ENCODE measurements at regions not wholly inside any gene's neighbourhood (a gene's known extent, or its start where the extent isn't known, plus 50 kb on each side); places are given as distances from the start of the nearest gene placed in this dataset.

DNA sequence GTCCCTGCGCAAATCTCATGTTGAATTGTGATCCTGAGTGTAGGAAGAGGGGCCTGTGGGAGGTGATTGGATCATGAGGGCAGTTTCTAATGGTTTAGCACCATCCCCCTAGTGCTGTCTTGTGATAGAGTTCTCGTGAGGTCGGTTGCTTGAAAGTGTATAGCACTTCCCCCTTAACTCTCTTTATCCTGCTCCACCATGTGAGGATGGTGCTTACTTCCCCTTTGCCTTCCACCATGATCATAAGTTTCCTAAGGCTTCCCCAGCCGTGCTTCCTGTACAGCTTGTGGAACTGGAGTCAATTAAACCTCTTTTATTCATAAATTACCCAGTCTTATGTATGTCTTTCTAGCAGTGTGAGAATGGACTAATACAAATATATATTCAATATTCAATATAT is 303.7 kb upstream of the SEL1L start:
- no peak for DNase-seq (ENCODE audit: low spot score)

DNA sequence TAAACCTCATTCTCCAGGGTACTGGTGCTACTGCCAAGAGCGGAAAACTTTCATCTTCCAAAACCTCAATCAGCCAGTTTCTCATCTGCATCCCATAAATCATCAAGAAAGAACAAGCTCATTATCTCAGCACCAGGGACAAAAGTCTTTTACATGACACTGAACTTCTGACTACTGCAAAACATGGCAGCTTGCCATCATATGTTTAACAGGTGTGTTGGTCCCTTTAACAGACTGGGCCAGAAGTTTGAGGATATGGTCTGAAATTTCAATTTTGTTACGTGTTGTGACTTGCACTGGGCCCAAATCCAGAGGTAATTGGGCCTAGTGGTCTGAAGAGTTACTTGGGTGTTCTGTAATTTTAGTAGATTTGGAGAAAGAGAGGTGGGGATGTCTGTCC is 305.4 kb upstream of the SEL1L start:
- no peak for DNase-seq (ENCODE audit: low spot score)

DNA sequence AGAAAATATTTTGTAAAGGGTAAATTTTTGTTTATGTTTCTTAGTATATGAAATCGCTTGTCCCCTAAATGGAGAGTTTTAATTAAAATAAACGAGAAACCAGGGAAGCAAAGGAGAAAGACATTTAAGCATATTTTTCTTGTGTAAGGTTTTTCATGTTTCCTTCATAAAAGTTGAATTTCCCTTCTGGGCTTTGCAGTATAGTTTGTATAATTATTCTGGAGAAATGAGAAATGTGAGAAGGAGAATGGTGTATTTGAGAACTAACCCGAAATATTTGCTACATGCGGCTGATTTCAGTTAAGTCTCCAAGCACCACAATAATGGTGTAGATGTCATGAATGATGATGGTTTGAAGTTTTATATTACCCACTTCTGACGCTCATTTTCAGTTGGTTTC is 307.7 kb upstream of the SEL1L start:
- no peak for DNase-seq (ENCODE audit: low spot score)

DNA sequence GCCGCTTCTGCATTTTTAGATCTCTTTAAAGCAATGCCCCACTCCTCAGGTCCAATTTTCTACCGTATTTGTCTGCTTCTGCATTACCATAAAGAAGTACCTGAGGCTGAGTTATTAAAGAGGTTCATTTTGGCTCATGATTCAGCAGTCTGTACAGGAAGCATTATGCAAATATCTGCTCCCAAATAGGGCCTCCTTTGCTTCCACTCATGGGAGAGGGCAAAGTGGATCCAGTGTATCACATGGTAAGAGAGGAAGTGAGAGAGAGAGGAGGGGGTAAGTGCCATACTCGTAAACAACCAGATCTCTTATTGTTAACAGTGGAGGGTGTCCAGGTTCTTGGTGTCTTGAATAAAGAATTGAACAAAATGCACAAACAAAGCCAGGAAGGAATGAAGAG is 316.1 kb upstream of the SEL1L start:
- DNase-seq (ENCODE audit: low spot score): no peak

DNA sequence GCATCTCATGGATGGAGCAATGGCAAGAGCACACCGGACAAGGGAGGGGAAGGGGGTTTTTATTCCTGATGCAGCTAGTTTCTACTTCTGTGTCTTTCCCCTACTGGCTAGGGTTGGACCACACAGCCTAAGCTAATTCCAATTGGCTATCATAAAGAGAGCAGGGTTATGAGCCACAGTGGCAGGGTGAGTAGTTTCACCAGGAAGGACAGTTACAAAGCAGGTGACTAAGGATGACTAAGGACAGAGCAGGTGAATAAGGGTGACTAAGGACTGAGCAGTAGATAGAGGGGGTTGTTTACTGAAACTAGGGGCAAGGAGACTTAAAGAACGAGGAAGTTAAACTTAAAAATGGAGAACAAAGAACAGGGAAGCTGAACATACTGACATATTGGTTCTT is 321.4 kb upstream of the SEL1L start:
- DNase-seq (ENCODE audit: low spot score): no peak

DNA sequence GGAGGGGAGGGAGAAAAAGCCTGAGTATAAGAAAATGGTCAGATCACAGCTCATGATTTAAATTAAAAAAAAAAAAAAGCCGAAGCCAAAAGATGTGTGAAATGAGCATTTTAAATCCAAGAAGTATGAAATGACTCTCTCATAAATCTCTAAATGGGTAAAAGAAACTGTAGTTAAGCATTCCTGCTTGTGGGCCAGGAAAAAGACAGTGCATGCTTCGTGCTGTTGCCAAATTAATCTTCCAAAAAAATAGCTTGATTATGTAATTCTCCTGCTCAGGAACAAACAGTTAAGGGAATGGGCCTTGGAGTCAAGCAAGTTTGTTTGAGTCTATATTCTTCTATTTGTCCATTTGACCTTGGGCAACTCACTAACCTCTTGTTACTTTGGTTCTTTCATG is 325.4 kb upstream of the SEL1L start:
- no peak for DNase-seq (ENCODE audit: low spot score)

DNA sequence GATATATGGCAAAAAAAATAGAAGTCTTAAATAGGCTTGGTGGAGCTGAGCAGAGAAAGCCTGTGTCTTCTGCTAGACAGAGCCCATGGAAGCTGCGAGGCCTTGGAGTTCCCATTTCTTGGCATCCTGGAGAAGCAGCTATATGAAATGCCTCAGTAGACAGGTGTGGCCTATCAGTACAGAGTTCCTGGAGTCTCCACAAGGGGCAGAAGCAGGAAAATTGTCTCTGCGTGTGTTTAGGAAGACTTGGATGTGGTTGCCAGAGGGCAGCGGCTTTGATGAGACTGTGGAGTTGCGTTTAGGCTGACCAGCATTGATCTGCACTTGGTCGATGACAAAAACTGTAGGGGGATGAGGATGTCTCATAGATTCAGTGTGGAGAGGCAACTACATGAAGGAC is 334.5 kb upstream of the SEL1L start:
- no peak for DNase-seq (ENCODE audit: low spot score)

DNA sequence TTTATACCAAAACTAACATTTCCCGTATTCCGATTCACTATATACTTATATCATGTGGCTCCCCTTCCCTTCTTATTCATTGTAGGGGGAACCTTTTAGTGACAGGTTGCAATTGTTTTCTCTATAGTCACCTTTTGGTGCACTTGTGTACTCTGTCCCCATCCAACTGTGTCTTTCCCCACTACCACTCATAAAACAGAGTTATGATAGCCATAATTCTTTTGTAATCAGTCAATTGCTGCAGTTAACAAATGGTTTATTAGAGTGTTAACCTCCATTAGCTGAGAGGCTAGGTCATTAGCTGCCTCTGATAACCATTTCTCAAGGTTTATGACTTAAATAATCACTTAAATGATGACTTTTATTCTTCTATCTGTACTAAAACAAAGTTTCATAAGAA is 338.1 kb upstream of the SEL1L start:
- no peak for DNase-seq (ENCODE audit: low spot score)

DNA sequence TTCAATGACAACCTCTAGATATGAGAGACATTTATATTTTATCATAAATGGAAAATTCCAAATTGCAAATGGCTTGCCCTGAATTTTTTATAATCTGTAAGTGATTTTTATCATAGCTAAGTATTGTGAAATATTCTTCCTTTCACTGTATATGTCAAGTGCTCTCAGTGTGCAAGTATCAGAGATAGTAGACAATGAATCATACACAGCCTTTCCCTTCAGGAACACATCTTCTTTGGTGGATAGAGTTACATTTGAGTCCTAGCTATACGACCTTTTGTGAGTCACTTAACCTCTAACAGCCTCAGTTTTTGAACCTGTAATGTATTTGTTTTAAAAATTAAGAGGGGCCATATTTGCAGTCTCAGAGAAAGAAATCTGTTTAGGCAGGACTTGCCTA is 350.7 kb upstream of the SEL1L start:
- DNase-seq (ENCODE audit: low spot score): no peak

DNA sequence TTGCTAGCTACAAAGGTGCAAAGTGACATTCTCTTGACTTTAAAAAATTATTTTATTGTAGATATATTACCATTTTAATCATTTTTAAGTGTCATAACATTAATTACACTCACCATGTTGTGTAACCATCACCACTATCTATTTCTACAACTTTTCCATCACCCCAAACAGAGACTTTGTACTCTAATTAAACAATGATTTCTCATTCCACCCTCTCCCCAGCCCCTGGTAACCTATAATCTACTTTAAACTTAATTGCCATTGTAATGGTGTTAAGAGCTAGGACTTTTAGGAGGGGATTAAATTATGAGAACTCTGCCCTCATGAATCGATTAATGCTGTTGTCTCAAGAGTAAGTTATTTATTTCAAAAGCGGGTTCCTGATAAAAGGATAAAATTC is 352.9 kb upstream of the SEL1L start:
- no peak for DNase-seq (ENCODE audit: low spot score)

DNA sequence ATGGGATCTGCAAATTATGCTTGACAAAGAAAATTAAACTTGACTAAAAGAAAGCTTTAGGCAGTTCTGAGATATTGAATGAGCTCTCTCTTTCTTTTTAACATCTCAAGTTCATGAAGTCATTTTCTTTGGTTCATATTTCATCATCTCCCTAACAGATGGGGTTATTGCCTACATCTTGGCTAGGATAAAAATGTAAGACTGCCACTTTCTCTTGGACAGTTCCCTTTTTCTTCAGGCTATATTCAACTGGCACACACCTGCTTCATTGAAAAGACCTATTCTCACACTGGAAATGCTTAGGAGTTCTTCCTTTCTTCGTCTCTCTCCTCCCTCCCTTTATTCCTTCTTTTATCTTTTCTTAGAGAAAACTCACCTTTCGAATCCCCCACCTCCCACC is 355.9 kb upstream of the SEL1L start:
- DNase-seq (ENCODE audit: low spot score): no peak

DNA sequence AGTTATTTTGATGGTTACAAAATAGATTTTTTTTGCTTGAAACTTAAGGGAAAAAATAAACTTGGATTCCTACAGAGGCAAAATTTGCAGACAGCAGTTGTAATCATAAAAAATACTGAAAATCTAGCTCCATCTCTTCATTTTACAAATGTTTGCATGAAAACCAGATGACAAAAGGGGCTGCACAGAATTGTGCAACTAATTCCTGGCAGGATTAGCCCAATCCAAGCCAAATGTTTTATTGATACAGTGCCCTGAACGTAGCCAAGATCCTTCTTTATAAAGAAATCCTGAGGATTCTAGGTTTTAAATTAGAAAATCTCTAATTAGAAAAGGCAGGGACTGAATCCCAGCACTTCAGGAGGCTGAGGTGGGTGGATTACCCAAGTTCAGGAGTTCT is 356.4 kb upstream of the SEL1L start:
- no peak for DNase-seq (ENCODE audit: low spot score)

DNA sequence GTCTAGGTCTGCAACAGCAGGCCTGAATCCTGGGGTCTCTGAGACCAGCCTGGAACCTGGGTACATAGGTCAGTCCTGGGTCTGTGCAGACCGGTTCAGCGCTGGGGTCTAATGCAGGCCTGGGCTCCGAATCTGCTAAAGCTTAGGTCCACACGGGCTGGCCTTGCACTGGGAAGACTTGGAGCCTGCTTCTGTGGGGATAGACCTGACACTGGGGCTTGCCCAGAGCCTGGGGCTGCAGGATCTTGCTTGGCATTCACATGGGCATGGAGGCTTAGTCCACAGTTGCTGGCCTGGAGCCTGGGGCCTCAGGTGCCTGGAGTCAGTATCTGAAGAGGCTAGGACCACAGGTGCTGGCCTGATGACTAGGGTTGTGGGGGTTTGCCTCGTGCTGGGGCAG is 369.8 kb upstream of the SEL1L start:
- no peak for DNase-seq (ENCODE audit: low spot score)

DNA sequence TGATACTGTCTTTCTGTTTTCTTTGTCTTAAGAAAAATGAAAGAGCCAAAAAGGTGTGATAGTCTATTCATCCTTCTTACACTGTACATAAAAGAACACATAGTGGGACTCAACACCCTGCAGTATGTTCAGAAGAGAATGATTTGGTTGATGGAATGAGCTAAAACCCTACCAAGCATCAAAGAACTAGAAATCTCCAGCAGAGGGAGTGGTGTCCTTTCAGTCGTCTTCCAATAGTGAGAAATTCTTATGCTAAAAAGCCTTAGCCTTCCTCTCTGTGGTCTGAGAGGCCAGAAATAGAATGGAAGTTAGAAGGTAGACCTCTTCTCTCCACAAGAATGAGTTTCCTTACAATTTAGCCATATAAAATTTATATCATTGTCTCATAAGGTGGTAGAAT is 393.4 kb upstream of the SEL1L start:
- no peak for DNase-seq (ENCODE audit: low spot score)

DNA sequence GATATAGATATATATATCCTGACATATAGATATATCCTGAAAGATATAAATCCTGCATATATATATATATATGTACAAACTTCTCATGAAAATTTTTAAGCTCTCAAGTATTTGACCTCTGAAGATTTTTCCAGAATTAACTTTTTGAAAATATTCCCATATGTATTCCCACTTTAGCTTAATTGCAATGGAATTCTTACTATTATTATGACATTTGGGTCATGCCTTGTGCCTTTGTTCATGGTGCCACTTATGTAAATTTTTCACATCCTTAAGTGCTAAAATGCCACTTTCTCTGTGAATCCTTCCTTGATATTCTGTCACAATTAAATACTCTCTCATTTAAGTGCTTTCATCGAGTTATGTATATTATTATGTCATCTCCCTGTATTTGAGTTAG is 398.2 kb upstream of the SEL1L start:
- no peak for DNase-seq (ENCODE audit: low spot score)

DNA sequence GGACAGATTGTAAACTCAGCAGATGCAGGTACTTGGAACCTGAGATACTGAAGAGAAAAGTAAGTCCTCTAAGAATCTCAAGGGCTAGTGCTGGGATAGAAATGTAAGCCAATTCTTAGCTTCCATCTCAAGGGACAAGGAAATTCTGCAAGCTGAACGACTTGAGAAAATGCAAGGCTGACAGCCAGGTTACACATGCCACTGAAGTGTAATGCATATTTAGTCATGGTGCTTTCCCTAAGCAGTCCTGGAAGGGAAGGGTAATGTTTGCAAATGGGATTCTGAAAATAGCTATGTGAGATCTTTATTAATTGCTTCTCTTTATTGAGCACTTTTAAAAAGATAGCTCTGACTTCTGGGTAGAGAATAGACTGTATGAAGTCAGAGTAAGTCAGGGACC is 402.7 kb upstream of the SEL1L start:
- DNase-seq (ENCODE audit: low spot score): no peak

DNA sequence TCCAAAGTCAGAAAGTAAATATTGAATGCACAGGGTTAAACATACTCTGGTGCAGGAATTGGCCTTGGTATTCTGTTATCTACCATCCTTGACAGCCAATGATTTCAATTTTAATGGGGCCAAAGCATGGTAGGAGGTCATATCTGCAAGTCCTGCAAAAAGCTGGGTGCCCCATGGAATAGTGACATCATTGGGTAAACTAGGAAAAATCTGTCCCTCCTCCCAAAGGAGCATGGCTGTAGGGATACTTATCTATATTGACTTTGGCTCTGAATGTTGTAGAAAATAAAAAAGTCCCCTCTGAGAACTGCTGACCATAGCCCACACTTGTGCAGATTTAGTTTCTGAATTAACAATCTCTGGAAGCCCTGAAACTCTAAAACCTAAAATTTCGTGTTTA is 403.2 kb upstream of the SEL1L start:
- DNase-seq (ENCODE audit: low spot score): no peak

DNA sequence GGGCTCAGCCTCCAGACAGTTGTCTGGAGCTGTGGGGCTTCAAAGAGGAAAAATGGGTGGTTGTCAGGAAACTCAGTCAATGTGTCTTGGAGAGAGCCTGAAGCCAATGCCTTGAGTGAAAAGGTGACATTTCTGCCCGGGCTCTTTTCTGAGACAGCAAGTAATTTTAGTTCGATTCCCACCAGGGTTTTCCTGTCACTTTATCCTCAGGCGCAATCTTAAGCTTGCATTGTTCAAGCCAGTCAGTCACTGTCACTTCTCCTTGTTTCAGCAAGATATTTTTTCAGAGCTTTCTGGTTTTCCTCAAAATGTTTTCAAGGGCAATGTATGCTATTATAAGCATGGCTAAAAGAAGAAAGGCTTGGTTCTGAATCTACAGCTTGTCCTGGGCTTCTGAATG is 404.7 kb upstream of the SEL1L start:
- DNase-seq (ENCODE audit: low spot score): no peak

DNA sequence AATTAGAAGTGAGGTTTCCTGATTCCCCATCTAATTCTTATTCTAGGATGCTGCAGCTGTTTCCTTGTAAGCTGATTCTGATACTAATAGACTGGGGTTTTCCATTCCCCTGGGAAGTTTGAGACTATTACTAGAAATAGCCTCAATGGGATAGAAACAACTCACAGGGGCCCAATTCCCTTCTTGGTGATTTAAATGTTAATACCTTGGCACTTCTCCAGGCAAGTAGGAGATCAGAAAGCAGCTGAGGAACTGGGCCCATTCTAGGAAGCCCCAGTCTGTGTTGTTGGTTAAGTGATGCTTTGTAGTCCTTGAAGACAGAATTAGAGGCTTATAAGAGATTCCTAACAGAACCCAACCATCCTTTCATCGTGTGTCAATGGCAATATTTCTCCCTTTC is 407.0 kb upstream of the SEL1L start:
- no peak for DNase-seq (ENCODE audit: low spot score)

DNA sequence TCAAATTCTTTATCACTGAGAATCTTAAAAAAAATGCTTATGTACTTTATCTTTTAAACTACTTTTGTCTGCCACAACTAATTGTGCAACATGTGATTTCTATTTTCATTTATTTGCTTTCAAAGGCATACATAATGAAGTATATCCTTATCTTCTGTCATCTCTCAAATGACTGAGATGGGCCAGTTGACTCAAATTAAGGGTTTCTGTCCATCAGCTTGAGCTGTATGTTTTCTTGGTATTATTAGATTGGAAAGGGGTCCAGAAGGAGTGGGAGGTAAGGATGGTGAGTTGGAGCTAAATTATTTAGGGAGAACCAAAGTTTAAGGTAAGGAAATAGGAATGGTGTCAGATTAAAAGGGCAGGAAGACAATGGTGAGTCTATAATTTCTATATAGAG is 408.4 kb upstream of the SEL1L start:
- DNase-seq (ENCODE audit: low spot score): no peak

DNA sequence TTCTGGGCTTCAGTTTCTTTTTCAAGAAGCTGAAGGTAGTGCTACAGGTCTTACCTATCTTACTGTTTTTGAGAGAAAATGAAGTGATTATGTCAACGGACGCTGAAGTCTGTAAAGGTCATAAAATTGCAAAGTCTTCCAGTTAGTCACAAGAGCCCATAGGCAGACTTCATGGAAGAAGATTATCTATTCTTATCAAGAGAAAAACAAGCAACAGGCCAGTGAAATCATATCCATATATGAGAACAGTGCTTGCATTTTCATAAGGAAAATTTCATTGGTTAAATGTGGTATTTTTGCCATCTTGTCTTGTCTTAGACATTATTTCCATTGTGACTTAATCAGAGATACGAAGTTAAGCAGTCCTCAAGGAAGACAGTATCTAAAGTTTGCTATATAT is 412.7 kb upstream of the SEL1L start:
- DNase-seq (ENCODE audit: low spot score): no peak

DNA sequence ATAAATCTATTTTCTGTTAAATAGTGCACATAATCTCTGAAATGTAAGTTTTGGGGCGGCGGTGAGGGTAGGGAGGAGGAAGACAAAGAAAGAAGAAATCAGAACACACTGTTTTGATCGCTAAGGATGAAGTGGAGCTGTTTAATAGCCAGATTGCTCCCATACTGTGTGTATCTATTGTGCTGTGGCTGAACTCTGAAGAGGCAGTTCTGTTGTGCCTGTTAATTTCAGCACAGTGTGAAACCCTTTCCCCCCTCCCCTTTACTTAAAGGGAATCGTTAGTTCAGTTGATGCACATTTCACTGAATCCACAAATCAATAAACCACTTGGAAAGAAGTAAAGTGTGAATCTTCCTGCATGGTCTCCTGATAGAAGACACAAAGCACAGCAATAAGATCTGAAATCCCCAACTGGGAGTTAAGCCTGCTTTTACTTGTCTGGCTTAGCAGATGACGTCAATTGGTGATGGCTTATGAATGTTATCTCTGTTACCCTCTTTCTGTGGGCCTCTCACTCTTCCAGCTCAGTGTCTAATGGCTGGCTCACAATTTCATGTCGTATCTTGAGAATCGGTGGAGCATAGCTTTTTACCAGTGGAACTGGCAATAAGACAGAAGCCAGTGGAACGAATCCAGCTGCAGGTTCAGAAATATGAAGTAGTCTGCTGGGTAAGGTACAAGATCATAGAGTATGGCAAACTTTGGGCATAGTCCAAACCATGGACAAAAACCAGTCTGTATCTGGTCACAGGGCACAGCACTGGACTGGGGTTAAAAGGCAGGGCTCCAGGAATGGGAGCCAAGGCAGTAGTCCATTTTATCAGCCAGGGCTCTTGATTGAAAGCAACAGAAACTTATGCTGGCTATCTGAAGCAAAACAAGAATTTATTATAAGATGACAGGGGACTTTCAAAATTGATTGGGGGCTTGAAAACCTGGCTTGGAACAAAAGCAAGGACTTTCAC is 413.5 kb upstream of the SEL1L start:
- no peak for DNase-seq (ENCODE audit: low spot score)

DNA sequence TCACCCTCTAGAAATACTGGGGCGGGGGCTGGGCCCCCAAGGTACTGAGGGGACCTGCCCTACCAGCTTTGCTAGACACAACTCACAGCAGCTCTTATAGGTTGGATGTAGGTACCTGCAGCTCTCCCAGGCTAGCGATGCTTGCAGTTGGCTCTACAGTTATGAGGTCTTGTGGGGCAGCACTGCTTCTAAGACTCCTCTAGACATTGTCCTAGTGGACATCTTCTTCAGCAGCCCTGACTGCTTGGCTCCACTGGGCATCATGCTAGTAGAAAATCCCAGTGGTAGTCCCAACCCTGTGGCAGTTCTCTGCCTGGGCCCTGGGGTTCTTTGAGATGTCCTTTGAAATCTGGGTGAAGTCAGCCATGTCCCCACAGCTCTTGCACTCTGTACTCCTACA is 419.3 kb upstream of the SEL1L start:
- DNase-seq (ENCODE audit: low spot score): no peak

DNA sequence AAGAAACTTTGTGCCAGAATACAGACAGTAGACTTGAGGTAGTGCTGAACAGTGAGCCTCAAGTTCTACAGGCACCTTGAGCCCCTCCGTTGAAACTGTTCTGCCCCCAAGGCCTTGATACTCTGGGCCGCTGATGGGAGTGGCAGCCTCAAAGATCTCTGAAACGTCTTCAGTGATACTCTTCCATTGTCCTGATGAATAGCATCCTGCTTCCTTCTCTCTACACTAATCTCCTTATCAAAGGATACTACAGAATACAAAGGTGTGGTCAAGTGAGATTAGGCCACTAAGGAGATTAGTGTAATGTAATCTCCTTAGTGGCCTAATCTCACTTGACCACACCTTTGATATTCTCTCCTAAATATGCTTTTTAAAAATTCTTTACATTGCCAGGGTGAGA is 419.8 kb upstream of the SEL1L start:
- DNase-seq (ENCODE audit: low spot score): no peak
